ENCODE measurements at regions not wholly inside any gene's neighbourhood (a gene's known extent, or its start where the extent isn't known, plus 50 kb on each side); places are given as distances from the start of the nearest gene placed in this dataset.

DNA sequence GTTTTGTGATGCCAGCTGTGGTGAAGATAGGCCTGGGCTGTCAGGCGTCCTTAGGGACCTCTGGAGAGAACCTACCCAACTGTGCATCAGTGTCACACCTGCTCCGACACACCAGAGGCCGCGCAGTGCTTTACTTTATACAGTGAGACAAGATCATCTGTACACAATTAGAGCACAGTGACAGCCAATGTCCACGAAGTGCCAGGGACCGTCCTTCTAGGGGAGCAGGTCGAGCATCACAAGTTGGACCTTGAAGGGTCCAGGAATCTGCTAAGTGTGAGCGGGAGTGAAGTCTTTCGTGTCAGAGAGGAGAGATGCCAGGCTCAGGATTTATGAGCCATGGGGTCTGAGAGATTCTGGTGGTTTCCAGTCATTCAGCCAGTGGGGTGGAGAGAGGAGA is 104.2 kb downstream of the TMEM18 start:
- TF ChIP-seq POLR2AphosphoS5 (IDR thresholded peaks at IDR 0.05; ENCODE audit: low read depth, low read length) (no peak), SIN3A (IDR thresholded peaks at IDR 0.05; ENCODE audit: borderline replicate concordance, insufficient read depth, low read length) (no peak), TAF1 (IDR thresholded peaks at IDR 0.05; ENCODE audit: borderline replicate concordance, insufficient read depth, low read length) (no peak)
- TF ChIP-seq, protein P1, sequence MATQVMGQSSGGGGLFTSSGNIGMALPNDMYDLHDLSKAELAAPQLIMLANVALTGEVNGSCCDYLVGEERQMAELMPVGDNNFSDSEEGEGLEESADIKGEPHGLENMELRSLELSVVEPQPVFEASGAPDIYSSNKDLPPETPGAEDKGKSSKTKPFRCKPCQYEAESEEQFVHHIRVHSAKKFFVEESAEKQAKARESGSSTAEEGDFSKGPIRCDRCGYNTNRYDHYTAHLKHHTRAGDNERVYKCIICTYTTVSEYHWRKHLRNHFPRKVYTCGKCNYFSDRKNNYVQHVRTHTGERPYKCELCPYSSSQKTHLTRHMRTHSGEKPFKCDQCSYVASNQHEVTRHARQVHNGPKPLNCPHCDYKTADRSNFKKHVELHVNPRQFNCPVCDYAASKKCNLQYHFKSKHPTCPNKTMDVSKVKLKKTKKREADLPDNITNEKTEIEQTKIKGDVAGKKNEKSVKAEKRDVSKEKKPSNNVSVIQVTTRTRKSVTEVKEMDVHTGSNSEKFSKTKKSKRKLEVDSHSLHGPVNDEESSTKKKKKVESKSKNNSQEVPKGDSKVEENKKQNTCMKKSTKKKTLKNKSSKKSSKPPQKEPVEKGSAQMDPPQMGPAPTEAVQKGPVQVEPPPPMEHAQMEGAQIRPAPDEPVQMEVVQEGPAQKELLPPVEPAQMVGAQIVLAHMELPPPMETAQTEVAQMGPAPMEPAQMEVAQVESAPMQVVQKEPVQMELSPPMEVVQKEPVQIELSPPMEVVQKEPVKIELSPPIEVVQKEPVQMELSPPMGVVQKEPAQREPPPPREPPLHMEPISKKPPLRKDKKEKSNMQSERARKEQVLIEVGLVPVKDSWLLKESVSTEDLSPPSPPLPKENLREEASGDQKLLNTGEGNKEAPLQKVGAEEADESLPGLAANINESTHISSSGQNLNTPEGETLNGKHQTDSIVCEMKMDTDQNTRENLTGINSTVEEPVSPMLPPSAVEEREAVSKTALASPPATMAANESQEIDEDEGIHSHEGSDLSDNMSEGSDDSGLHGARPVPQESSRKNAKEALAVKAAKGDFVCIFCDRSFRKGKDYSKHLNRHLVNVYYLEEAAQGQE (IDR thresholded peaks at IDR 0.05; ENCODE audit: insufficient read depth in 1 of 2, low read depth in 2 of 2, low read length in 2 of 2) = no peak

GRCh38 chr2:569681-570080 is 107.5 kb downstream of the TMEM18 start:
- no peak for TF ChIP-seq POLR2AphosphoS5 (IDR thresholded peaks at IDR 0.05; ENCODE audit: low read depth, low read length)

GRCh38 chr2:568639-569235 is 108.5 kb downstream of the TMEM18 start:
- no peak for TF ChIP-seq FOXP2 (optimal IDR thresholded peaks at IDR 0.05; ENCODE audit: borderline replicate concordance, extremely low read depth, extremely low read length, insufficient read depth)
- TF ChIP-seq TAF1 (IDR thresholded peaks at IDR 0.05; ENCODE audit: borderline replicate concordance, insufficient read depth, low read length) = no peak
- no peak for TF ChIP-seq POLR2AphosphoS5 (IDR thresholded peaks at IDR 0.05; ENCODE audit: low read depth, low read length)
- TF ChIP-seq, protein P1 (IDR thresholded peaks at IDR 0.05; ENCODE audit: insufficient read depth in 1 of 2, low read depth in 2 of 2, low read length in 2 of 2) = no peak
- TF ChIP-seq SIN3A (IDR thresholded peaks at IDR 0.05; ENCODE audit: borderline replicate concordance, insufficient read depth, low read length) = no peak

- no peak for TF ChIP-seq FOXP2 (optimal IDR thresholded peaks at IDR 0.05; ENCODE audit: borderline replicate concordance, extremely low read depth, extremely low read length, insufficient read depth)
- TF ChIP-seq, protein P1 (IDR thresholded peaks at IDR 0.05; ENCODE audit: insufficient read depth in 1 of 2, low read depth in 2 of 2, low read length in 2 of 2) = 0 out of 4 replicates have a peak, but pooled peaks of 1 of the 2 experiments have one; percentile 34
Observed at GRCh38 chr2:567865-568638, 109.2 kb downstream of the TMEM18 start.

GRCh38 chr2:567496-567864 is 109.7 kb downstream of the TMEM18 start:
- no peak for TF ChIP-seq POLR2AphosphoS5 (IDR thresholded peaks at IDR 0.05; ENCODE audit: low read depth, low read length)

GRCh38 chr2:566379-567313 is 110.6 kb downstream of the TMEM18 start:
- TF ChIP-seq, protein P1 (IDR thresholded peaks at IDR 0.05; ENCODE audit: insufficient read depth in 1 of 2, low read depth in 2 of 2, low read length in 2 of 2) = no peak
- TF ChIP-seq SIN3A (IDR thresholded peaks at IDR 0.05; ENCODE audit: borderline replicate concordance, insufficient read depth, low read length) (no peak), FOXP2 (optimal IDR thresholded peaks at IDR 0.05; ENCODE audit: borderline replicate concordance, extremely low read depth, extremely low read length, insufficient read depth) (no peak), TAF1 (IDR thresholded peaks at IDR 0.05; ENCODE audit: borderline replicate concordance, insufficient read depth, low read length) (no peak), POLR2AphosphoS5 (IDR thresholded peaks at IDR 0.05; ENCODE audit: low read depth, low read length) (no peak)

All from PFSK-1 (cell line).